Left lung (tissue), 4 donors: ENCODE measurements at regions not wholly inside any gene's neighbourhood (a gene's known extent, or its start where the extent isn't known, plus 50 kb on each side); places are given as distances from the start of the nearest gene placed in this dataset.

ENCODE experiments used
- ATAC-seq: fragments of 200-7000 bp; cut with Tn5 transposase; one replicate; pipeline ENCODE4 v1.9.1; 2020; ENCODE audit warnings: moderate library complexity
- DNase-seq, 4 donors: peaks; one replicate each; pipeline ENCODE4 v3.0.0-alpha.2; 2013 to 2020
- H3K27ac ChIP-seq, 2 donors: fragments of 200-600 bp; sonication (generic) in 1 of 2; one replicate each; pipeline versions ENCODE4 v1.5.0 to v1.8.0; 2020 to 2021
- H3K27me3 ChIP-seq, 2 donors: fragments of 200-600 bp; sonication (generic) in 1 of 2; one replicate each; pipeline versions ENCODE4 v1.5.0 to v1.8.0; 2020 to 2021
- H3K36me3 ChIP-seq, 2 donors: fragments of 200-600 bp; sonication (generic) in 1 of 2; one replicate each; pipeline versions ENCODE4 v1.5.0 to v1.8.0; 2020 to 2021
- H3K4me1 ChIP-seq, 2 donors: fragments of 200-600 bp; one replicate each; pipeline ENCODE4 v1.8.0; 2021
- H3K4me3 ChIP-seq, 2 donors: fragments of 200-600 bp; sonication (generic) in 1 of 2; one replicate each; pipeline versions ENCODE4 v1.5.0 to v1.8.0; 2020 to 2021; ENCODE audit warnings: mild to moderate bottlenecking in 1 of 2
- H3K9me3 ChIP-seq, 2 donors: fragments of 200-600 bp; sonication (generic) in 1 of 2; one replicate each; pipeline versions ENCODE4 v1.5.0 to v1.8.0; 2020 to 2021
- CTCF ChIP-seq, 2 donors: fragments of 200-600 bp; sonication (generic) in 1 of 2; IDR thresholded peaks; one replicate each; pipeline versions ENCODE4 v1.5.0 to v1.8.0; 2021; ENCODE audit warnings: antibody characterized with exemption in 2 of 2
- intact Hi-C, 2 donors: fragments of 100-400 bp; cut with DNase I; formaldehyde crosslinking; loops; one replicate each; pipeline versions ENCODE4 v1.11.2 to v1.14.2; 2022
- donor health status: DM: no; HTN: yes; CAD: no.
- donor health status: DM: no; HTN: no; CAD: no.

- intact Hi-C loops, result no loop called here
- Histone ChIP-seq H3K27me3 (no peaks in the 10 kb centered on the region), H3K27ac (no peak overlapping the region), H3K4me1 (no peaks in the 10 kb centered on the region), H3K4me3 (no peak overlapping the region), H3K9me3 (no peaks in the 10 kb centered on the region), H3K36me3 (no peaks in the 10 kb centered on the region)
- TF ChIP-seq CTCF (IDR thresholded peaks at IDR 0.05), result no peak
- no peak for ATAC-seq
- no peak for DNase-seq
Observed at GRCh38 chr5:163619951-163620350, 114.5 kb downstream of the MAT2B start.

- H3K36me3 ChIP-seq, result no peaks in the 10 kb centered on the region
- no peaks in the 10 kb centered on the region for H3K27me3 ChIP-seq
- no peak for TF ChIP-seq CTCF (IDR thresholded peaks at IDR 0.05)
- DNase-seq (no peak), ATAC-seq (no peak)
- no peak overlapping the region for H3K27ac ChIP-seq
- H3K4me1 ChIP-seq, result no peaks in the 10 kb centered on the region
- H3K4me3 ChIP-seq, result no peak overlapping the region
- intact Hi-C loops, result no loop called here
- H3K9me3 ChIP-seq, result no peaks in the 10 kb centered on the region
Observed at GRCh38 chr5:163622799-163623198, 117.4 kb downstream of the MAT2B start.

- H3K27me3 ChIP-seq, result no peaks in the 10 kb centered on the region
- H3K4me3 ChIP-seq, result no peak overlapping the region
- TF ChIP-seq CTCF (IDR thresholded peaks at IDR 0.05), result no peak
- no peak overlapping the region for H3K27ac ChIP-seq
- no peaks in the 10 kb centered on the region for H3K9me3 ChIP-seq
- ATAC-seq (no peak), DNase-seq (no peak)
- intact Hi-C loops, result no loop called here
- H3K36me3 ChIP-seq, result no peaks in the 10 kb centered on the region
- H3K4me1 ChIP-seq, result no peaks in the 10 kb centered on the region
Observed at GRCh38 chr5:163623524-163623923, 118.1 kb downstream of the MAT2B start.

GRCh38 chr5:163623986-163624385, 118.6 kb downstream of the MAT2B start:
- no peaks in the 10 kb centered on the region for H3K27me3 ChIP-seq
- DNase-seq (no peak), ATAC-seq (no peak)
- no peaks in the 10 kb centered on the region for H3K4me1 ChIP-seq
- no peaks in the 10 kb centered on the region for H3K36me3 ChIP-seq
- no peak for TF ChIP-seq CTCF (IDR thresholded peaks at IDR 0.05)
- intact Hi-C loops, result no loop called here
- H3K9me3 ChIP-seq, result no peaks in the 10 kb centered on the region
- H3K4me3 ChIP-seq, result no peak overlapping the region
- H3K27ac ChIP-seq, result no peak overlapping the region

GRCh38 chr5:163624431-163624830, 119.0 kb downstream of the MAT2B start:
- H3K27me3 ChIP-seq, result no peaks in the 10 kb centered on the region
- no peaks in the 10 kb centered on the region for H3K9me3 ChIP-seq
- intact Hi-C loops, result no loop called here
- TF ChIP-seq CTCF (IDR thresholded peaks at IDR 0.05), result no peak
- H3K27ac ChIP-seq, result no peak overlapping the region
- H3K4me1 ChIP-seq, result no peaks in the 10 kb centered on the region
- DNase-seq (no peak), ATAC-seq (no peak)
- H3K4me3 ChIP-seq, result no peak overlapping the region
- no peaks in the 10 kb centered on the region for H3K36me3 ChIP-seq
